Vagina (tissue), 2 donors: ENCODE measurements at regions not wholly inside any gene's neighbourhood (a gene's known extent, or its start where the extent isn't known, plus 50 kb on each side); places are given as distances from the start of the nearest gene placed in this dataset.
"Not testable (repeated sequence)": the region's sequence is repeated elsewhere in the genome, so short reads cannot be mapped to it uniquely, and the experiment has no call there.

Experiments
- CTCF ChIP-seq, 3 experiments: fragments of 450-650 bp in 2 of 3; fragments of 200-600 bp in 1 of 3; sonication (generic) in 1 of 3; IDR thresholded peaks; one replicate each; pipeline ENCODE4 v1.5.1; 2017 to 2019; ENCODE audit warnings: antibody characterized with exemption in 3 of 3, mild to moderate bottlenecking in 2 of 3, moderate library complexity in 2 of 3
- POLR2A ChIP-seq, 2 donors: fragments of 450-650 bp; IDR thresholded peaks; one replicate each; pipeline ENCODE4 v1.6.1; 2017; ENCODE audit warnings: antibody characterized with exemption in 2 of 2, mild to moderate bottlenecking in 2 of 2, moderate library complexity in 2 of 2

DNA sequence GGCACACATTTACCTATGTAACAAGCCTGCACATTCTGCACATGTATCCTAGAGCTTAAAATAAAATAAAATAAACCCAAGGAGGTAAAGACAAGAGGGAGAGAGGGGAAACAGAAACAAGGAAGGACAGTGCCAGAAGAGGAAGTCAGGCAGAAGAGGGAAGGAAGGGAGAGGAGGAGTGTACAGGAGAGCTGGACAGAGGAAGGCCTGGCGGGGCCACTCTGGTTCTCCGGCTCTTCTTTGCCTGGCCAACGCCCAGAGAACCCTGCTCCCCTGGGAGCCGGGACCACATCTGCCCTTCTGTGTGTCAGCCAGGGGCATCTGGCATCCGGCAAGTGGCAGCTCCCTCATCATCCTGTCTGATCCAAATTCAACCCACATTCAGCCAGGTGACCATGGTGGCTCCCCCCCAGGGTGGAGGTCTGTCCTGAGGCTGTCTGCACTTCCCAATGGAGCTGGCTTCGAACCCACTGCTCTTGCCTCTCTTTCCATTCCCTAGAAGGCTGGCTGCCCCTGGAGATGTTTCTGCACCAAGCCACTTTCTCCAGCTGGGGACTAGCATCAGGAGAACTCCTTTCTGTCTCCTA, 55.5 kb upstream of the RABL2A start:
- TF ChIP-seq POLR2A, CTCF (IDR thresholded peaks at IDR 0.05): not testable (repeated sequence)
